OCI-M2 (cell line): ENCODE measurements at regions not wholly inside any gene's neighbourhood (a gene's known extent, or its start where the extent isn't known, plus 50 kb on each side); places are given as distances from the start of the nearest gene placed in this dataset.

ENCODE experiments used
- DNase-seq: peaks from one replicate; lab custom pipeline; 2025; ENCODE audit not compliant: unreplicated experiment; lab: John Stamatoyannopoulos, UW

DNA sequence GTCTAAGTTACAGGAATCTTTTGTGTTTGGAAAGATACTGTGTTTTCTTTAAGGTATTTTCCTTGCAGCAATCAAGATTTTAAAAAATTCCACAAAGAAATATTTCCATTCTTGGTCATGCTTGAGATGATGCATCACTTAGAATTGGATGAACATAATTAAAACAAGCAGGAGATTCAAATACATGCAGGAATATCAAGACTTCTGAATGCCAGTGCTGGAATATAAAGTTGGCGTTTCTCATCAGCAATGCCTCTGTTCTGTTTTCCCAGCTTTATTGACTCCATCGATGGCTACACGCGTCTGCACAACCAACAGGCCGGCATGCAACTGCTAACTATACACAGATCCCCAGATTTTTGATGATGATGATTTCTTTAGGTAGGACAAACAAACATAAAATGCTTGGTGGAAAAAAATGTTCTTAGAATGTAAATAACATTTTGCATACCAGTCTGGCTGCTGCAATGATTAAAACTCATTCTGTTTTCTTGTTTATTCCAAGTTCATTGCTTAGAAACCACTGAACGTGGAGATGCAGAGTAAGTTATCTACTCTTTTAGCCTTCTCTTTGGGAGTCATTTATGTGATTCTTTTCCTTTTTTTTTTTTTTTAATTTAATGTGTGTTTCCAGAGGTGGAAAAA, 91.3 kb upstream of the FAM171A1 start:
- no peak for DNase-seq

- DNase-seq, result no peak
Observed at GRCh38 chr10:15461353-15462108, 90.4 kb upstream of the FAM171A1 start.

DNA sequence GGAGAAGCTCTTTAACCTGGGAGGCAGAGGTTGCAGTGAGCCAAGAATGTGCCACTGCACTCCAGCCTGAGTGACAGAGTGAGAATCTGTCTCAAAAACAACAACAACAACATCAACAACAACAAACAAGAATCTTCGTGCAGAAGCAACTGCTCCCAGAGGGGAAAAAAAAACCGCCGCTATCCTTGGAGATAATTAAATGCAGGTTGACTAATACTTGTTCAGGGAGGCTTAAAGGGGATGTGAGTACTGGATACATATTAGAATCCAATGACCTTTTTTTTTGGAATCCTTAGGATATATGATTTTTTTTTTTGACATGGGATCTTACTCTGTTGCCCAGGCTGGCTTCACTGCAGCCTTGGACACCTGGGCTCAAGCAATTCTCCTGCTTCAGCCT, 89.6 kb upstream of the FAM171A1 start:
- DNase-seq, result no peak

DNA sequence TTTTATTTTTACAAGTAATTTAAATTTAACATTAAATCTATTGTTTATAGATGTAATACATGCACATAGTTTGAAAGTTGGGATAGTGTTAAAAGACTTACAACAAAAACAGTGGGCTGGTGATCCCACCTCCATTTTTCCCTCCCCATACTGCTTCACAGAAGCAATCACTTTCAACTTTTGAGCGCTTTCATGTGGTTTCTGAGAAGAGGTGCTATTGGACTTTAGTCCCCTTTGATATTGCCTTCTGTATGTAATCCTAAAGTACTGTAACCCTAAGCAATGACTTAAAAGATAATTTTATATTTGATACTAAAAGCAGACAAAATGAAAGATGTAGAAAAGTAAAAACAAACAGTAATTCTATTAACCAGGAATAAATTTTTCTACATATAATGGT, 88.1 kb upstream of the FAM171A1 start:
- DNase-seq, result no peak

GRCh38 chr10:15457382-15457781, 86.3 kb upstream of the FAM171A1 start:
- no peak for DNase-seq

GRCh38 chr10:15455456-15455855, 84.4 kb upstream of the FAM171A1 start:
- DNase-seq, result no peak

DNA sequence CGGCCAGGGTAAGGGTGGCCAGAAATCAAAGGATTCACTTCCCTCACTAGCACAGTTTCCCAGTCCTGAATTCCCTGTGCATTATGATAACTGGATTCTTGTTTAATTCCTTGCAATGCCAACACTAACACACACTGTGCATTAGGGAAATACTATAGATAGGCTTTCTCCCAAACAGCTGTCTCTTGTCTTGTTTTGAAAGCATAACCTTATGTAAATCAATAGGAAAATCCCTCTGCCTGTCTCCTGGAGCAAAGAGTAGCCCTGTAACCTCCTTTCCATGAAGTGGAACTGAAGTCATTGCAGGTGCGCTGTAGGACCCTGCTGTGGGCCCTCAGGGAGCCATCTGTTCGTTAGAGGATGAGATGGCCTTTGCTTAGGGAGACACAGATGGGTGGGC, 82.8 kb upstream of the FAM171A1 start:
- no peak for DNase-seq

DNA sequence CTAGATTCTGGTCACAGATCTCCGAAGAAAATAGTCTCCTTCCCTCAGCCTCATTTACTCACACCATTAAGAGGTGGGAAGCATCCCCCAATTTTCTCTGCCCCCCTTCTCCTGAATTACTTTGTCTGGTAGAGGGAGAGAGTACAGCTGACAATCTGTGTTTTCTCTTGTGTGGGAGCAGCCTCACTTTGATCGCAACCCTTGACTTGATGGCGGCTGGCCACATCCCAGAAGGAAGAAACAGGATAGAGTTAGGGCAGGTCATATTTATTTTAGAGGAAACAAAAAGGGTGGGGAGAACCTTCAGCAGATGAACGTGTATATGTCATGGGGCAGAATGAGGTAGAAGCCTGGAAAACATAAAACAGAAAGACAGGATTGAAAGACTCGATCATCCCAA, 82.4 kb upstream of the FAM171A1 start:
- DNase-seq, result no peak

DNA sequence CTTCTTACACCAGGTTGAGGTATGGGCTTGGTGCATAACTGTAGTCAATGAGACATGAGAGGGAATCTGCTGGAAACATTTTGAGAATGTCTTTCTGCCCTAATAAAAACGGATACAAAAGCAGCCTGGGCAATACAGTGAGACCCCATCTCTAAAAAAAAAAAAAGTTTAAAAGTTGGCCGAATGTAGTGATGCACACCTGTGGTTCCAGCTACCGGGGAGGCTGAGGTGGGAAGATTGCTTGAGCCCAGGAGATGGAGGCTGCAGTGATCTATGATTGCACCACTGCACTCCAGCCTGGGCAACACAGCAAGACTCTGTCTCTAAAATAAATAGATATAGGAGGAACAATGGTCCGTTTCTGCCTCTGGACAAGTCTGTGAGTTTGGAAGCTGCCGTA, 81.5 kb upstream of the FAM171A1 start:
- DNase-seq, result no peak

DNA sequence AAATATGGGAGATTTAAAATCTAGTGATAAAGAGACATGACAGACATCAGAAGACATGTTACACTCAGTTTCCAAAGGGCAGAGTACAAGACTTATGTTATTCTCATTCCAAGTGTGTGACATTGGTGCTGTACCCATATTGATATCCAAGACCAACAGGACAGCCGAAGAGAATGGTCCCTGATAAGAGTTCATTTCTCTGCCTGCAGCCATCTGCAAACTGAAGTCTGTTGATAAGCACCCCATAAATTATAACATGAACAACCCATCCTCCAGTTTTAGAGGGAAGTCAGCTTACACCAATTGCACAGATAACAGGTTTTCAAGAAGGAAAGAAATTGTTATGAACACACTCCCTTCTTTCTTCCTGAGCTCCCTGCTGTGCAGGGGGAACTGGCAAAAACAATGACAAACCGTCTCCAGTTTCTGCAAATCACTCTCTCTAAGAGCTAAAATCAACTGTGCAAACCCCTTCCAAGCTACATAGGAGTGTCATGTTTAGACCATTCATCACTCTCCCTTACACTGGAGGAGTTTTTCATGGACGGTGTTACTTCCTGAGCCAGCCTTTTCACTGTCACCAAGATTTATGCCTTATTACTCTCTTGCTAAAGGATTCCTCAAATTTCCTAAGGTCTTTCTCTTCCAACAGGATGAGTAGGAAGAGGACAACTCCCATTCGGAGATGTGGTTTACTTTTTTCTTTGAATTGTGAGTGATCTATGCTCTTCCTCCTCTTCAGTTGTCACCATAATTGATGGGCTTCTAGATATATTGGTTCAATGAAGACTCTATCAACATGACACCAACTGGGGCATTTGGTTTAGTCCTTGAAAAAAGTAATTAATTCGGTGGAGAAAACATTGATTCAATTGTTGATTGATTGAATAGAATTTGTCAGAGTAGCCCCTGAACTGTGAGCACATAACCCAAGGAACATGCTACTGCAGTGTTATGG, 80.3 kb upstream of the FAM171A1 start:
- DNase-seq, result peak; percentile 80

GRCh38 chr10:15448598-15448997, 77.5 kb upstream of the FAM171A1 start:
- DNase-seq, result no peak

GRCh38 chr10:15445006-15445390, 73.9 kb upstream of the FAM171A1 start:
- DNase-seq, result no peak

GRCh38 chr10:15444105-15445005, 73.3 kb upstream of the FAM171A1 start:
- no peak for DNase-seq

DNA sequence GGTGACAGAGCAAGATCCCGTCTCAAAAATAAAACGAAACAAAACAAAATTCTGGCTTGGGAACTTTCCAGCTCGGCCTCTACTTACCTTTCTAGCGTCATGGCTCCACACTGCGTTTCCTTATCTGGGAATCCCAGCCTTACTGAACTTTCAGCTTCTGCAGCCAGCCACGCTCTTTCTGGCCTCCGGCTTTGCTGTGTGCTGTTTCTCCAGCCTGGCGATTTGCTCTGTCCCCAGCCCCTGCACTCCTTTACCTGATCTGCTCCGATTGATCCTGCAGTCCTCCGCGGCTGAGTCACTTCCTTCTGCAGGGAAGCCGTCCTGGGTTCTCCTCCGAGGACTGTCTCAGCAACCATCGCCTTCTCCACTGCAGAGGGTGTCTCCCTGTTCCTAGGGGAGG, 71.0 kb upstream of the FAM171A1 start:
- DNase-seq, result no peak

DNA sequence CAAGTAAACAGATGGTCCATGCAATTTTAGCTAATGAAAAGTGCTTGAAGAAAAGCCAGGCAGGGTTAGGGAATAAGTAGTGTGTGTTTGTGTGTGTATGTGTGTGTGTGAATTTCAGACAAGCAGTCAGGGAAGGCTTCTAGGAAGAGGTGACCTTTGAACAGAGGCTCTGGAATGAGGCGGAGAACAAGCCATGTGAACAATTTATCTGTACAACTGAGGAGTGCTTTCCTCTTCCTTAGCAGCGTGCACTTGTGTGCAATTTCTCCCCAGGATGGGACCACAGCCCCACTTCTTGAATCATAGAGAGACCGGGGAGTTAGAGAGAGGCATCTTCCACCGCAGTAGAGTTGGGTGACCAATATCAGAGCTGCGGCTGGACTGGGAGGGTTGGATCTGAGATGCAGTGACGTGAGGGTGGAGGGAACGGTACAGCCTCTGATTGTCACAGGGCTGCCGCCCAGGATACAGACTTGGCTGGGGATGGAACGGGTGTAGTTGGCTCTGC, 69.2 kb upstream of the FAM171A1 start:
- no peak for DNase-seq

DNA sequence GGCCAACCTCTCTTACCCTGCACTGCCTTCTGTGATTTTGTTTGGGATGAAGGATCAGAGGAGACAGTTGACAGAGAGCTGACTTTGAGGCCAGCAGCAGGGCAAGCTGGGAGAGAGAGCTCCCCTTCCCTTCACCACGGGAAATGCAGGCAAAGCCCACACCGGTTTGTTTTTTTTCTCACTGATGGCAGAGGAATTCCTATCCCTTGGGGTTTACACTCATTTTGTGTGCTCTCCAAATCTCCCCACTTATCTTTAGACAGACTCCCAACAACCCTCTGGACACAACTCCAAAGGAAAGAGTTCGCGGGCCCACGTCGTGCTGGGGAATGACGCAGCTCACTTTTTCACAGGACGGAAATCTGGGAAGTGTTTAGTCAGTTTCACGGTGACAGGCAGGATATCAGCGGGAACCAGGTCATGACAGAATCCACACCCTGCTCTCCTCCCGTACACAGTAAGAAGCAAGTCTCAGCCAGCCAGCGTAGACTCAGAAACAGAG, 68.3 kb upstream of the FAM171A1 start:
- no peak for DNase-seq

DNA sequence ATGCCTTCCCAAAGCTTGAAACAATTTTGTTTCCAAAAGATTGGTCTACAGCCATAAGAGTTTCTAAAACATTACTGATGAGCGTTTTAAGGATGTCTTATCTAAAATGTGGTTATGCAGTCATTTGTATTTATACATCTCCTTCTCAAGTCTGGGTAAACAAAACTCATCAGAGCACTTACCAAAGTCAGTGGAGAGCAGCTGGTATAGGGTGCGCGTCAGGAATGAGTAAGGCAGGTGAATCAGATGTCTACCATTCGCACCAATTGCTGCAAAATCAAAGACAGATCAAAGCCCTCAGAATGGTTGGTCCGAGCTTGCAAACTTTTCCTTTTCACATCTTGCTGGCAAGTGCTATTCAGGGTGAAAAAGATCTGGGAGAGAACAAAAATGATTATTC, 65.6 kb upstream of the FAM171A1 start:
- DNase-seq, result no peak

DNA sequence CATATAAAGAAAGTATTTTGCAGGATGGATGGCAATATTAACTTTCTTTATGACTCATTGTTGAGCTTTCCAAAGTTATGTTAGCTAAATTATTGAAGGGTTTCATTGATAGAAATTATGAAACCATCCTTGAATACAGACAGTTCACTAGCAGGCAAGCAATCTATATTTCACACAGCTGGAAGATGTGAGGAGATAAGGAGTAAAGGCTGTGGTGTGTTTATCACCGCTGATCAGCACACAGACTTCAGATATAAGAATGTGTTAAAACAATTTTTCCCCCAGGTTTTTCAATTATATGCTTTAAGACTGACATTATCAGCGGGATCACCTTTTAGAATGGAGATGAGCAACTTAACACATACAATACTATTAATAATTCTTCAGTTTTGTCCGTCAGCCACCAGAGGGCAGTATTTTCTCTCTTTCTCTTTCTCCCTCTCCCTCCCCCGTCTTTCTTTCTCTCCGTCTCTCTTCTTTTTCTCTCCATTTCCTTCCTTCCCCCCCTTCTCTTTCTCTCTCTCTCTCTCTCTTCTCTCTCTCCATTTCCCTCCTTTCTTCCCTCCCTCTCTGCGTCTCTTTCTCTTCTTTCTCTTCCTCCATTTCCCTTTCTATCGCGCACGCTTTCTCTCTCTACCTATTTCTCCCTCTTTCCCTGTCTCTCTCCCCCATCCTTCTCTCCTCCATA, 62.9 kb upstream of the FAM171A1 start:
- DNase-seq, result peak; percentile 22

DNA sequence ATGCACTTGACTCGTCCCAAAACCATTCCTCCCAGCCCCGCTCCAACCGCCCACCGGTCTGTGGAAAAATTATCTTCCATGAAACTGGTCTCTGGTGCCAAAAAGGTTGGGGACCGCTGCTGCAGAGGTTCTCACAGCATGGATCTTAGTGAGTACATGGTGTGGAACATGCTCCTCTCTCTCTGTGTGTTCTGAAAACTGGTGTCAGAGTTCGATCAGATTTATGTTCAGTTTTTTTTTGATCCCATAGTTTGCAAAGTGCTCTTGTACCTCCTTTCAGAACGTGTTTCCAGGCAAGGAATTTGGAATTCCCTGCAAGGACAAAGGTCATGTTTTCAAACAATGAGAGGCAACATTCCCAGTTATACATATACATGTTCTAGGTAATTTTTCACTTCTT, 61.2 kb upstream of the FAM171A1 start:
- DNase-seq, result no peak
